Neural cell (in vitro differentiated cells): ENCODE measurements at regions not wholly inside any gene's neighbourhood (a gene's known extent, or its start where the extent isn't known, plus 50 kb on each side); places are given as distances from the start of the nearest gene placed in this dataset.

Experiments used
- H2AFZ ChIP-seq: fragments of 200-600, 300-800 bp; sonication (generic), shearing (Covaris generic); 2 replicates; pipeline ENCODE4 v1.6.0; 2014; ENCODE audit warnings: low read depth, mild to moderate bottlenecking, antibody characterized with exemption, low read length, moderate library complexity
- H3F3A ChIP-seq: fragments of 200-600 bp; shearing (Covaris generic); 2 replicates; pipeline ENCODE4 v1.6.1; 2016; ENCODE audit warnings: mild to moderate bottlenecking, moderate library complexity, mixed read lengths, antibody characterized with exemption, low read length; ENCODE audit not compliant: insufficient read depth, poor library complexity, severe bottlenecking
- H3K27ac ChIP-seq: fragments of 200-600, 300-800 bp; sonication (generic), shearing (Covaris generic); 2 replicates; pipeline ENCODE4 v1.5.1; 2014; ENCODE audit warnings: mild to moderate bottlenecking, low read length, moderate library complexity
- H3K27me3 ChIP-seq: fragments of 300-800, 200-600 bp; sonication (generic), shearing (Covaris generic); 2 replicates; pipeline ENCODE4 v1.6.0; 2014; ENCODE audit warnings: mild to moderate bottlenecking, low read depth, low read length, moderate library complexity; ENCODE audit not compliant: insufficient read depth
- H3K36me3 ChIP-seq: fragments of 300-800, 200-600 bp; sonication (generic), shearing (Covaris generic); 2 replicates; pipeline ENCODE4 v1.5.1; 2014; ENCODE audit warnings: mild to moderate bottlenecking, antibody characterized with exemption, low read length, moderate library complexity; ENCODE audit not compliant: insufficient read depth
- H3K4me2 ChIP-seq: fragments of 300-800, 200-600 bp; sonication (generic), shearing (Covaris generic); 2 replicates; pipeline ENCODE4 v1.6.0; 2014; ENCODE audit warnings: mild to moderate bottlenecking, low read length
- H3K4me3 ChIP-seq: fragments of 300-800, 200-600 bp; sonication (generic), shearing (Covaris generic); 2 replicates; pipeline ENCODE4 v1.5.1; 2014; ENCODE audit warnings: mild to moderate bottlenecking, low read length, moderate library complexity
- H3K79me2 ChIP-seq: fragments of 200-600 bp; shearing (Covaris generic); replicated peaks from 2 replicates; pipeline ENCODE4 v1.6.0; 2014; ENCODE audit warnings: mild to moderate bottlenecking, low read length, moderate library complexity; ENCODE audit not compliant: insufficient read depth
- H3K9ac ChIP-seq: fragments of 300-800, 200-600 bp; sonication (generic), shearing (Covaris generic); 2 replicates; pipeline ENCODE4 v1.6.1; 2016; ENCODE audit warnings: mild to moderate bottlenecking, low read length, mixed read lengths
- H3K9me2 ChIP-seq: fragments of 200-600 bp; shearing (Covaris generic); 2 replicates; pipeline ENCODE4 v1.6.1; 2016; ENCODE audit warnings: mild to moderate bottlenecking, low read length, mixed read lengths; ENCODE audit not compliant: insufficient read depth
- H3K9me3 ChIP-seq: fragments of 200-600, 300-800 bp; sonication (generic), shearing (Covaris generic); 2 replicates; pipeline ENCODE4 v1.6.1; 2016; ENCODE audit warnings: mild to moderate bottlenecking, mixed run types, low read length, moderate library complexity, mixed read lengths
- H4K20me1 ChIP-seq: fragments of 200-600 bp; shearing (Covaris generic); 2 replicates; pipeline ENCODE4 v1.6.1; 2016; ENCODE audit warnings: mild to moderate bottlenecking, mixed run types; ENCODE audit not compliant: insufficient read depth
- EP300 ChIP-seq: fragments of 450-650 bp; conservative IDR thresholded peaks from 2 replicates; pipeline ENCODE4 v1.6.1; 2014; ENCODE audit warnings: antibody characterized with exemption, mild to moderate bottlenecking, moderate library complexity; ENCODE audit not compliant: poor library complexity, severe bottlenecking
- EZH2 ChIP-seq: fragments of 200-600, 300-800 bp; shearing (Covaris generic), sonication (generic); IDR thresholded peaks from 2 replicates; pipeline ENCODE4 v1.6.1; 2014; ENCODE audit warnings: antibody characterized with exemption, low read length, borderline replicate concordance, mild to moderate bottlenecking; ENCODE audit not compliant: insufficient read depth, poor library complexity, severe bottlenecking
- MXI1 ChIP-seq: fragments of 450-650 bp; conservative IDR thresholded peaks from 2 replicates; pipeline ENCODE4 v1.6.1; 2014; ENCODE audit warnings: antibody characterized with exemption, mild to moderate bottlenecking; ENCODE audit not compliant: poor library complexity, severe bottlenecking
- POLR2AphosphoS5 ChIP-seq: IDR thresholded peaks from 2 replicates; pipeline ENCODE4 v1.6.1; 2012
- RAD21 ChIP-seq: fragments of 450-650 bp; conservative IDR thresholded peaks from 2 replicates; pipeline ENCODE4 v1.6.1; 2014; ENCODE audit warnings: antibody characterized with exemption, mild to moderate bottlenecking, moderate library complexity
- SMC3 ChIP-seq: fragments of 450-650 bp; conservative IDR thresholded peaks from 2 replicates; pipeline ENCODE4 v1.6.1; 2014; ENCODE audit warnings: antibody characterized with exemption, mild to moderate bottlenecking, moderate library complexity; ENCODE audit not compliant: poor library complexity
- TAF1 ChIP-seq: IDR thresholded peaks from 2 replicates; pipeline ENCODE4 v1.6.1; 2012; ENCODE audit warnings: low read depth
- TF ChIP-seq, protein P1 (sequence below): fragments of 450-650 bp; IDR thresholded peaks from 2 replicates; pipeline ENCODE4 v1.5.1; 2014; ENCODE audit warnings: antibody characterized with exemption, mild to moderate bottlenecking, moderate library complexity; ENCODE audit not compliant: poor library complexity, severe bottlenecking
- TF ChIP-seq, protein P2 (sequence below): IDR thresholded peaks from 2 replicates; pipeline ENCODE4 v1.6.1; 2012; ENCODE audit warnings: borderline replicate concordance

DNA sequence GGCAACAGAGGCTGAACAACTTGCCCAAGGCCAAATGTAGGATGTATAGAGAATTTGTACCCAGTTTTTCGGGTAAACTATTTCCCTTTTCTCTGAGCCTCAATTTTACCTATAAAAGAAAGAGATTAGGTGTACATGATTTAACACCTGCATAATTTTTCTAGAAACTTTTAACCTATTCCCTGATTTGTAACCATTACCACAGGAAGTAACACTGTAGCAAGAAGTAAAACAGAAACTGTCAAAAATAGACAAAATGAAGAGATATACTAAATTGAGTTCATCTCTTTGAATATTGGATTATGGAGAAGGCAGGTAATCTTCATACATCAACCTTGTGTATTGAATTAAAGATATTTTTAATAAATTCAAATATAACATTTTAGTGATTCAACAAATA is 136.2 kb downstream of the ZC3H11B start:
- H3F3A ChIP-seq, result no peaks in the 10 kb centered on the region
- no peak overlapping the region for H3K27ac ChIP-seq
- no peaks in the 10 kb centered on the region for H4K20me1 ChIP-seq
- no peaks in the 10 kb centered on the region for H3K9me2 ChIP-seq
- no peak overlapping the region for H2AFZ ChIP-seq
- H3K9ac ChIP-seq, result no peak overlapping the region
- no peaks in the 10 kb centered on the region for H3K36me3 ChIP-seq
- H3K9me3 ChIP-seq, result no peaks in the 10 kb centered on the region
- H3K4me3 ChIP-seq, result no peak overlapping the region
- H3K27me3 ChIP-seq, result no peaks in the 10 kb centered on the region
- no peak overlapping the region for H3K4me2 ChIP-seq
- no peak for TF ChIP-seq RAD21
- TF ChIP-seq TAF1, result no peak
- TF ChIP-seq, protein P1, sequence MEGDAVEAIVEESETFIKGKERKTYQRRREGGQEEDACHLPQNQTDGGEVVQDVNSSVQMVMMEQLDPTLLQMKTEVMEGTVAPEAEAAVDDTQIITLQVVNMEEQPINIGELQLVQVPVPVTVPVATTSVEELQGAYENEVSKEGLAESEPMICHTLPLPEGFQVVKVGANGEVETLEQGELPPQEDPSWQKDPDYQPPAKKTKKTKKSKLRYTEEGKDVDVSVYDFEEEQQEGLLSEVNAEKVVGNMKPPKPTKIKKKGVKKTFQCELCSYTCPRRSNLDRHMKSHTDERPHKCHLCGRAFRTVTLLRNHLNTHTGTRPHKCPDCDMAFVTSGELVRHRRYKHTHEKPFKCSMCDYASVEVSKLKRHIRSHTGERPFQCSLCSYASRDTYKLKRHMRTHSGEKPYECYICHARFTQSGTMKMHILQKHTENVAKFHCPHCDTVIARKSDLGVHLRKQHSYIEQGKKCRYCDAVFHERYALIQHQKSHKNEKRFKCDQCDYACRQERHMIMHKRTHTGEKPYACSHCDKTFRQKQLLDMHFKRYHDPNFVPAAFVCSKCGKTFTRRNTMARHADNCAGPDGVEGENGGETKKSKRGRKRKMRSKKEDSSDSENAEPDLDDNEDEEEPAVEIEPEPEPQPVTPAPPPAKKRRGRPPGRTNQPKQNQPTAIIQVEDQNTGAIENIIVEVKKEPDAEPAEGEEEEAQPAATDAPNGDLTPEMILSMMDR, result no peak
- TF ChIP-seq SMC3, result no peak
- TF ChIP-seq EZH2, result no peak
- no peaks in the 10 kb centered on the region for H3K79me2 ChIP-seq

DNA sequence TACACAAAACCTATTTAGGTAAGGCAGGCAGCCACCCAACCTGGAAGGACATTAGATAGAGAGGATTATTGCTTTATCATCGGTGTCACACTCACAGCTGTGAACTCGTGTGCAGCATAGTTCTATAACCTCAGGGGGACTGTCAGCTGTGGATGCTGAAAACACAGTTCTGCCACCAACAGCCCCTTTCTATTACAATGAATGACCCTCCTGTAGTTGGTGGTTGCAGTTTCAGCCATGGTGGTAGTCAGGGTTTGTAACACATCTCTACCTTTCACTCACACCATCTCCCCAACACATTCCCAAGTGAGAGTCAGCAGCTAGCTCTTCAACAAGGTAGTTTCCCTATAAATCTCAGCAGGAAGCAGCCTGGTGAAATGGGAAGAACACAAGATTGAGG is 136.8 kb downstream of the ZC3H11B start:
- Histone ChIP-seq H3K4me3 (no peak overlapping the region), H3K9ac (no peak overlapping the region), H3K9me2 (no peaks in the 10 kb centered on the region), H3F3A (no peaks in the 10 kb centered on the region), H3K9me3 (no peaks in the 10 kb centered on the region), H3K36me3 (no peaks in the 10 kb centered on the region), H3K27ac (no peak overlapping the region), H4K20me1 (no peaks in the 10 kb centered on the region), H2AFZ (no peak overlapping the region), H3K4me2 (no peak overlapping the region), H3K79me2 (no peaks in the 10 kb centered on the region), H3K27me3 (no peaks in the 10 kb centered on the region)
- TF ChIP-seq SMC3 (no peak), EZH2 (no peak), POLR2AphosphoS5 (no peak), EP300 (no peak), TAF1 (no peak), MXI1 (no peak), RAD21 (no peak)
- TF ChIP-seq, protein P1, result no peak

DNA sequence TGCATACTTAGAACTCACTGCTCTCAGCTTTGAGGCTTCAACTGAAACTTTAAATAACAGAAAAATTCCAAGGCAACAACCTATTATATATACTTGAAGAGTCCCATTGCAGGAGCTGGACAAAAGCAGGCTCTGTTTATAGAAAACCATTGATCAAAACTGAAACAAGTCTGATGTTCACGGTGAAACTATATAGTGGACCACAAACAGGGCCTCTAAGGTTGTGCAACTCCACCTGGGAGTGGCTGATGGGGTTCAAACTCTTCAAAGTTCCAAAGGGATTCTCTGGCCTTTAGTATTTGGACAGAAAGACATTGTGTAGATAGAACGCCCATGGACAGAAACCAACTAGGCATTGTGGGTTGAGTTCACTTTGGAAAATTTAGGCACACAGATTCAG is 140.3 kb downstream of the ZC3H11B start:
- H3K27me3 ChIP-seq, result no peaks in the 10 kb centered on the region
- no peak overlapping the region for H3K27ac ChIP-seq
- no peaks in the 10 kb centered on the region for H3K36me3 ChIP-seq
- H3K9ac ChIP-seq, result no peak overlapping the region
- no peaks in the 10 kb centered on the region for H3K9me3 ChIP-seq
- no peaks in the 10 kb centered on the region for H4K20me1 ChIP-seq
- no peaks in the 10 kb centered on the region for H3F3A ChIP-seq
- H3K79me2 ChIP-seq, result no peaks in the 10 kb centered on the region
- H3K9me2 ChIP-seq, result no peaks in the 10 kb centered on the region
- TF ChIP-seq POLR2AphosphoS5 (no peak), EZH2 (no peak), EP300 (no peak), TAF1 (no peak), SMC3 (no peak)
- TF ChIP-seq, protein P2, sequence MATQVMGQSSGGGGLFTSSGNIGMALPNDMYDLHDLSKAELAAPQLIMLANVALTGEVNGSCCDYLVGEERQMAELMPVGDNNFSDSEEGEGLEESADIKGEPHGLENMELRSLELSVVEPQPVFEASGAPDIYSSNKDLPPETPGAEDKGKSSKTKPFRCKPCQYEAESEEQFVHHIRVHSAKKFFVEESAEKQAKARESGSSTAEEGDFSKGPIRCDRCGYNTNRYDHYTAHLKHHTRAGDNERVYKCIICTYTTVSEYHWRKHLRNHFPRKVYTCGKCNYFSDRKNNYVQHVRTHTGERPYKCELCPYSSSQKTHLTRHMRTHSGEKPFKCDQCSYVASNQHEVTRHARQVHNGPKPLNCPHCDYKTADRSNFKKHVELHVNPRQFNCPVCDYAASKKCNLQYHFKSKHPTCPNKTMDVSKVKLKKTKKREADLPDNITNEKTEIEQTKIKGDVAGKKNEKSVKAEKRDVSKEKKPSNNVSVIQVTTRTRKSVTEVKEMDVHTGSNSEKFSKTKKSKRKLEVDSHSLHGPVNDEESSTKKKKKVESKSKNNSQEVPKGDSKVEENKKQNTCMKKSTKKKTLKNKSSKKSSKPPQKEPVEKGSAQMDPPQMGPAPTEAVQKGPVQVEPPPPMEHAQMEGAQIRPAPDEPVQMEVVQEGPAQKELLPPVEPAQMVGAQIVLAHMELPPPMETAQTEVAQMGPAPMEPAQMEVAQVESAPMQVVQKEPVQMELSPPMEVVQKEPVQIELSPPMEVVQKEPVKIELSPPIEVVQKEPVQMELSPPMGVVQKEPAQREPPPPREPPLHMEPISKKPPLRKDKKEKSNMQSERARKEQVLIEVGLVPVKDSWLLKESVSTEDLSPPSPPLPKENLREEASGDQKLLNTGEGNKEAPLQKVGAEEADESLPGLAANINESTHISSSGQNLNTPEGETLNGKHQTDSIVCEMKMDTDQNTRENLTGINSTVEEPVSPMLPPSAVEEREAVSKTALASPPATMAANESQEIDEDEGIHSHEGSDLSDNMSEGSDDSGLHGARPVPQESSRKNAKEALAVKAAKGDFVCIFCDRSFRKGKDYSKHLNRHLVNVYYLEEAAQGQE, result no peak
- H3K4me2 ChIP-seq, result no peak overlapping the region
- H2AFZ ChIP-seq, result no peak overlapping the region
- H3K4me3 ChIP-seq, result no peak overlapping the region
